BJ (cell line): ENCODE measurements at regions not wholly inside any gene's neighbourhood (a gene's known extent, or its start where the extent isn't known, plus 50 kb on each side); places are given as distances from the start of the nearest gene placed in this dataset.

Source experiments
- CTCF ChIA-PET: fragments of 350-600 bp; formaldehyde crosslinking; extraction: SDS; loops from one replicate; lab custom pipeline; 2021; ENCODE audit warnings: antibody characterized with exemption, inconsistent platforms; lab: Yijun Ruan, JAX
- POLR2A ChIA-PET: fragments of 300-600 bp; sonication (Branson Sonifier 250); formaldehyde crosslinking; extraction: SDS; loops from one replicate; lab custom pipeline; 2021; ENCODE audit warnings: antibody characterized with exemption; lab: Charles Lee
- DNase-seq: peaks from one replicate; pipeline ENCODE4 v3.0.0-alpha.2; 2011; ENCODE audit warnings: low read depth
- H3K27me3 ChIP-seq: 2 replicates; pipeline ENCODE4 v1.6.0; 2011; ENCODE audit warnings: low read length; ENCODE audit not compliant: control insufficient read depth, insufficient read depth
- H3K36me3 ChIP-seq: 2 replicates; pipeline ENCODE4 v1.5.1; 2011; ENCODE audit warnings: low read length; ENCODE audit not compliant: control insufficient read depth, insufficient read depth
- H3K4me3 ChIP-seq: 2 replicates; pipeline ENCODE4 v1.5.1; 2011; ENCODE audit warnings: low read depth, mild to moderate bottlenecking, control low read depth, low read length
- CTCF ChIP-seq: IDR thresholded peaks from 2 replicates; pipeline ENCODE4 v1.5.1; 2011; ENCODE audit warnings: low read depth, mild to moderate bottlenecking, control low read depth, inconsistent platforms, low read length, moderate library complexity; ENCODE audit not compliant: insufficient read depth

DNA sequence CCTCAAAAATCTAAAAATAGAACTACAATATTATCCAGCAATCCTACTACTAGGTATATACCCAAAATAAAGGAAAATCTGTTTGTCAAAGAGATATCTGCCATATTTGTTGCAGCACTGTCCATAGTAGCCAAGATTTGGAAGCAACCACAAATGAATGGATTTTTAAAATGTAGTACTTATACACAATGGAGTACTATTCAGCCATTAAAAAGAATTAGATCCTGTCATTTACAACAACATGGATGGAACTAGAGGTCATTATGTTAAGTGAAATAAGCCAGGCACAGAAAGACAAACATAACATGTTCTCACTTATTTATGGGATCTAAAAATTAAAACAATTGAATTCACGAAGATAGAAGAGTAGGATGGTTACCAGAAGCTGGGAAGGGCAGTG lies 135.7 kb upstream of the CCDC28A start:
- H3K27me3 ChIP-seq: no peaks in the 10 kb centered on the region
- POLR2A ChIA-PET: no interaction called here
- H3K4me3 ChIP-seq: no peak overlapping the region
- CTCF ChIA-PET: interaction anchor here (1.3 to 2.9 kb wide), 2 partner anchors 9 to 54 kb away, joined by 4 to 7 read pairs; no protein-coding TSS in a partner anchor
- H3K36me3 ChIP-seq: no peaks in the 10 kb centered on the region
- DNase-seq: no peak
- no peak for TF ChIP-seq CTCF

- no peaks in the 10 kb centered on the region for H3K27me3 ChIP-seq
- ChIA-PET CTCF (interaction anchor here (0.9 to 2.9 kb wide), 3 partner anchors 9 to 53 kb away, joined by 3 to 7 read pairs (median 4); no protein-coding TSS in a partner anchor), POLR2A (interaction anchor here (0.5 kb wide), 1 partner anchor 628 kb away, joined by 7 read pairs; no protein-coding TSS in a partner anchor)
- no peak for DNase-seq
- no peak overlapping the region for H3K4me3 ChIP-seq
- no peaks in the 10 kb centered on the region for H3K36me3 ChIP-seq
- no peak for TF ChIP-seq CTCF
Observed at GRCh38 chr6:138638604-138639003, 135.0 kb upstream of the CCDC28A start.

GRCh38 chr6:138640028-138640427 lies 133.5 kb upstream of the CCDC28A start:
- ChIA-PET POLR2A (no interaction called here), CTCF (interaction anchor here (0.8 to 2.9 kb wide), 3 partner anchors 11 to 52 kb away, joined by 3 to 7 read pairs (median 6); no protein-coding TSS in a partner anchor)
- TF ChIP-seq CTCF: no peak
- H3K4me3 ChIP-seq: no peak overlapping the region
- no peaks in the 10 kb centered on the region for H3K27me3 ChIP-seq
- DNase-seq: no peak
- H3K36me3 ChIP-seq: no peaks in the 10 kb centered on the region

GRCh38 chr6:138643210-138643609 lies 130.4 kb upstream of the CCDC28A start:
- Histone ChIP-seq H3K27me3 (no peaks in the 10 kb centered on the region), H3K36me3 (no peaks in the 10 kb centered on the region), H3K4me3 (no peak overlapping the region)
- DNase-seq: no peak
- ChIA-PET CTCF (interaction anchor here (0.8 kb wide), 1 partner anchor 12 kb away, joined by 3 read pairs; no protein-coding TSS in a partner anchor), POLR2A (no interaction called here)
- TF ChIP-seq CTCF: no peak

- POLR2A ChIA-PET: no interaction called here
- CTCF ChIA-PET: no interaction called here
- Histone ChIP-seq H3K36me3 (no peaks in the 10 kb centered on the region), H3K27me3 (no peaks in the 10 kb centered on the region), H3K4me3 (no peak overlapping the region)
- no peak for DNase-seq
- TF ChIP-seq CTCF: no peak
Observed at GRCh38 chr6:138645976-138646640, 127.5 kb upstream of the CCDC28A start.
